Renal cortical epithelial cell (primary cell): ENCODE measurements at regions not wholly inside any gene's neighbourhood (a gene's known extent, or its start where the extent isn't known, plus 50 kb on each side); places are given as distances from the start of the nearest gene placed in this dataset.
A peak's percentile ranks its signal among the peaks of the same experiment; 100 is the strongest.

ENCODE experiments used
- DNase-seq: peaks from one replicate; pipeline ENCODE4 v3.0.0-alpha.2; 2011; ENCODE audit warnings: low read depth

- no peak for DNase-seq
These were observed 184.7 kb upstream of the PREP start for GRCh38 chr6:105587349-105588122.

GRCh38 chr6:105578179-105578707 lies 175.4 kb upstream of the PREP start:
- DNase-seq: no peak

DNA sequence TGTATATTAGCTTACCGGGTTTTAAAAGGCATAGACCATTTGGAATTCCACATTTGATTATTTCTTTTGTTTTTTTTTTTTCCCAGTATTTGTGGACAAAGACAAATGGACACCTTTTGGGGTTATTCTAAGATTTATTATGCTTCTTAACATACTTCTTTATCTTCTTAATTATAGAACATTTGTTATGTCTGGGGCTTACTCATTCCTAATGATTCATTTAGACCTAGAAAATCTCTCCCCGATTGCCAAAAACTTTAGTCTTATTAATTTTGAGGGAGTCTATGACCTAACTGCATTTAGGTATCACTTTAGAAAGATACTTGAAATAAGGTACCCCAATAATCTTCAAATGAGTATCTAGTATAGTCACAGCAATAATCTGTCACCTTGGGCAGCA lies 170.7 kb upstream of the PREP start:
- DNase-seq: no peak

GRCh38 chr6:105573138-105573537 lies 170.3 kb upstream of the PREP start:
- no peak for DNase-seq

- DNase-seq: no peak
These were observed 167.5 kb upstream of the PREP start for GRCh38 chr6:105570416-105570815.

- DNase-seq: no peak
These were observed 166.8 kb upstream of the PREP start for GRCh38 chr6:105569706-105570105.

DNA sequence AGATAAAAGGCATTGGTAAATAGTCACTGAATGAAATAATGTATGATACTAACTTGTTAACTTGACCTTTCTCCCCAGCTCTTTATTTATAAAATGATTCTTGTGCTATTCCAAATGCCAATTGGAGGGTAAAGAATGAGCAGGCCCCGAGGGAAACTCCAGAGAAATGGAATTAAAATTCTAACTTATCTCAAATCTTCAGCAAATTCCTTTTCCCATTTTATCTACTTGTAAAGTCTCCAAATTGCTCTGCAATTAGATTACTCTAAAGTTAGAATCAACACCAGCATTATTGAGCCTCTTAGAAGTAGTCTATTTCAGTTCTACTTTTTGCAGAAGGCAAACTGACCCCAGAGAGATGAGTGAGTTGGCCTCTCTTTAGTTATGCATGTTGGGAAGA lies 165.9 kb upstream of the PREP start:
- no peak for DNase-seq

GRCh38 chr6:105568142-105568541 lies 165.3 kb upstream of the PREP start:
- no peak for DNase-seq

DNA sequence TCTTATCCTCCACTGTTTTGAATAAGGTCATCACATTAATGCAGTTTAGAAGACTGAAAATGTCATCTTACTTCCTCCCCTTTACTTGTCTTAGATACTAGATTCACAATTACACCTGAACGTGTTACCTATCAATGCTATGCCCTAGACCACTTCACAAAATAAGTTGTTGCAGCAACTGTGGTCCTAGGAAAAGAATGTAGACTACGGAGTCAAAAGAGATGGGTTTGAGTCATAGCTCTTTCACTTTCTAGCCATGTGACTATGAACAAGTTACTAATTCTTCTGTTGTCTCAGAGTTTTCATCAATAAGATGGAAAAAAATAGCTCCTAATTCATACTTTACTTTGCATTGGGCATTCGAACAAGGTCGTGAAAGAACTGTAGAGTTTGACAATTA lies 164.3 kb upstream of the PREP start:
- no peak for DNase-seq

DNA sequence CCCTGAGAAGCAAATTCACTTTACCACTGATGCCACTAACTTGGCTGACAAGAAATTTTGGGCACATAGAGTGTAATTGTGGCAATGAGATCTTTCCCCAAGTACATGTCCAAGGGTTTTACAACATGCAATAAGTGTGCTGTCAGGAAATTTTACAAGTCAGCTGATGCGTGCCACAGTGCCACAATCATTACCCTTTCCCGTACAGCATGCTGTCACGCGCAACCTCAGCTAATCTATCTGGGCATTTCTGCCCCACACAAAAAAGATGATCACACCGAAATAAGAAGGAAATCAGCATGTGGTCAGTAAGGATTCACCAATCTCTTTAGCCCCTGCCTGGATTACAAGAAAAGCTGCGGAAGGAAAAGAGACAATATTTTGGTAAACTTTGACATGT lies 163.6 kb upstream of the PREP start:
- no peak for DNase-seq

DNA sequence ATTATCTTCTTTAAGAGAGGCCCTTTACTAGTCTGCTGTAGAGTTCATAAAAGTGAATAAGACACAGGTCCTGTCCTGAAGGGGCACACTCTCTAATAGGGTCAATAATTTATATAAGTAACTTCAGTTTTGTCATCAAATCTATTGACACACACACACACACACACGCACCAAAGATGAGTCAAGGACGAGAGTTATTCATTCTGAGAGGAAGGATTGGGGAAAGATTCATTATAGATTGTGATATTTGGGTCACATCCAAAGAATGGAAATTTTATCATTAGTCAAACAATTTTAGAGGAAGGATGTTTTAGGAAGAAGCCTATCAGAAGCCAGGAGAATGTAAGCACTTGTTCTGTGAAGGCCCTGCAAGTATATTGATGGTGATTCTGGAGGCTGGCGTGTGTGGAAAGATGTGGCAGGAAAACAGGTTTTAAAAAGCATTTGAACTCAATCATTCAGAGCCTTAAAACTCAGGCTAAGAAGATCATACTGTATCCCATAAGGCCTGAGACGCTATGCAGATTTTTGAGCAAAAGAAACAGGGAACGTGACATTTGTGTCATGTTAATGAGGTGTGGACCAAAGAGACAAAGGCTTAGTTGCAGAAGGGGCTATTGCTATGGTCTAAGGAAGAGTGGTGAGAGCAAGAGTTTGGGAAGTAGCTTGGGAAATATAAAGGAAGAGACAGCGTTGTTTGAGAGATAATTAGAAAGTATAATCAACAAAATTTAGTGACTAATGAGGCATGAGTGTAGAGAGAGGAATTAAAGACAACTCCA lies 161.4 kb upstream of the PREP start:
- no peak for DNase-seq

DNA sequence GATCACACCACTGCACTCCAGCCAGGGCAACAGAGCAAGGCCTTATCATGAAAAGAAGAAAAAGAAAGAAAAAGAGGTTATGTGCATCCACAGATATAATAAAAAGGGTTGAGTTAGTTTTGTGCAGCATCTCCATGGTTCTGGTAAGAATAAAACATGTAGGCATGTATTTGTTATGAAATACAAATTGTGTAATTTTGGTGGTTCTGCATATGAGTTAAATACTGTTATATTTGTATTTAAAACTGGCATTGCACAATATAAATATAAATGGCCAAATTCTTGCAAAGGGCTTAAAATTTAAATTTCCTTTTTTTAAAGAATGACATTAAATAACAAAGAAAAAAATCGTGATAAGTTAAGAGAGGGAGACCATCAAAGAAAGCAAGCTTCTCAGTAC lies 159.1 kb upstream of the PREP start:
- DNase-seq: no peak

DNA sequence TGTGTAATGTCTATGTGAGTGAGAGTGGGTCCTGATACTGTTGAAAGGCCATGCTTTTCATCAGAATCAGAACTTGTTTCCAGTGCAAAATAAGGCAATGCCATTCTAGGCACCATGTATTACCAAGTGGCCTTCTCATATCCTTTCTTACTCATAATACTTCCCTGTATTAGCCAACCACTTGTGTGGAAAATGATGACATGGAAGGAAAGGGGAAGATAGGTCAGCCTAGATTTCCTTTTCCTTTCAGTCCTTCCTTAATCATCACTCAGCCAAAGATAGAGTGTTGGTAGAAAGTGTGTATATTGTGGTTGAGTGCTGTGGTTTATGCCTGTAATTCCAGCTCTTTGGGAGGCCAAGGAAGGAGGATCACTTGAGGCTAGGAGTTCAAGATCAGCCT lies 158.6 kb upstream of the PREP start:
- no peak for DNase-seq

- DNase-seq: peak; percentile 24
These were observed 157.8 kb upstream of the PREP start for GRCh38 chr6:105560611-105561066.

- no peak for DNase-seq
These were observed 154.4 kb upstream of the PREP start for GRCh38 chr6:105557291-105557690.

- peak; percentile 75 for DNase-seq
These were observed 150.3 kb upstream of the PREP start for GRCh38 chr6:105553171-105553570.

DNA sequence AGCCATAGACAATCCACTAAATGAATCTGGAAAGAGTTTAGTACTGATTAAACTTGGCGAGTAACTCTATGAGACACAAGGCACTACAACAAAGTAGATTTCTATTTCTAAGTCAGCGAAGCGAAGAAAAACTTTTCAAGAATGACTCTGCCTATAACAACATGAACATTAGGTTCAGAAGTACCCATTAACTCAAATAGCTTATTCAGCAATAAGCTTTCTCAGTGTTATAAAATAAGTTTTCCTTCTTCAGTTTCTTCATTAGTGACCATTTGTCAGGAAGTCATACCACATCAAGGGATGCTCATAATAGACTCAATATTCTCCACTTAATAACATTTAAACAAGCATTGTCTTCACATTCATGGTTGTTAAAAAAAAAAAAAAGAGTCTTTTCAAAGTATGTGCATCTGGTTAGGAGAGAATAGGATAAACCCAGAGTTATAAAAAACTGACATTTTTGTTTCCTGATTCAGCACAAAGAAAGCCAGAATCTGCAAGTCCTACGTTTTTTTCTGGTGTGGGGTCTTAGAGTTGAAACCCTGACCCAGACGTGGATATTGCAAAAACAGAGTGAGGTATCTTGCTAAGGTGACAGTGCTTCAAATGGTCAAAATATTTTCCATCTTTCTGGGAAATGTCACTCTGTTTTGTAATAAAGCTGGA lies 148.2 kb upstream of the PREP start:
- peak; percentile 88 for DNase-seq

DNA sequence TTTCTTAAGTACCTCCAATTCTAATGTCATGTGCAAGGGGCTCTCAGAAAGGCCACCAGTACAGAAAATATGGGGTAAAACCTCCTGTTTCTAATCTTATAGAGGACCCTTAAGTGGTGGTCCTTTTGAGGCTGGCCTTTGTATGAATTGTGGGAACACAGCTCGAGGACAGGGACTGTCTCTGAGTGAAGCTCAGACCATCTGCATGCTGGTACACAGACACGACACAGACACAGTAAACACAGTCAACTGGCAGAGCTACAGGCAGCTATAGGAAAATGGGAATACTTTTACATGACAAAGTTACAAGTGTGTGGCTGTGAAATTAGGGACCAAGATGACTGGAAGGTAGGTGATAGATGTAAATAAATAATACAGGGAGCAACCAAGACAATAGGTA lies 143.9 kb upstream of the PREP start:
- DNase-seq: no peak

- DNase-seq: no peak
These were observed 143.3 kb upstream of the PREP start for GRCh38 chr6:105545947-105546731.

DNA sequence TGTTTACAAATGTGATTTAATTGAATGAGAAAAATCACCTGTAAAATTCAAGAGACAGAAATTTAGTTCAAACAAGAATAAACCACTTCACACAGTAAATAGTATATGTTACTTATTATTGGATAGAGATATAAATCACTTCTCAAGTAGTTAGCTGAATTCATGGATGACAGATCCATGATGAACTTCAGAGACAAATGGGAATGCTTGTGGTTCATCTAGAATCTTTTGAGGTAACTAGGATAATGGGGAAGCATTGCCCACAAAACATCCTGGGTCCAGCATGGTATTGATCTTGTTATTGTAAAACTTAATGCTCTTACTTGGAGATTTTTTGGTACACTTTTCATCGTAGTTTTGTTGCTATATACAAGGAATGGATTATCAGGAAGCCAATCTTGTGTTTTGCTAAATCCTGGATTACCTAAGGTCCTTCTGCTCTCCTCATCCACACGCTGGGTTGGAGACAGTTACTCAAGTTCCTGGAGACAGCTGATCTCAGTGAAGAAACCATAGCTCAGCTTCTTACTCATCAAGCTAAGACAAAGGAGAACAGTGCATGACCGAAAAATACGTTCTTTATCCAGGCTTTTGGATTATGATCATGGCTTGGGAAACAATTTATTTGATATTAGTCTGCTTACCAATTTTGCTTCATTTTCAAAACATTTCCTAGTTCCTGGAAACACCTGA lies 142.5 kb upstream of the PREP start:
- no peak for DNase-seq

DNA sequence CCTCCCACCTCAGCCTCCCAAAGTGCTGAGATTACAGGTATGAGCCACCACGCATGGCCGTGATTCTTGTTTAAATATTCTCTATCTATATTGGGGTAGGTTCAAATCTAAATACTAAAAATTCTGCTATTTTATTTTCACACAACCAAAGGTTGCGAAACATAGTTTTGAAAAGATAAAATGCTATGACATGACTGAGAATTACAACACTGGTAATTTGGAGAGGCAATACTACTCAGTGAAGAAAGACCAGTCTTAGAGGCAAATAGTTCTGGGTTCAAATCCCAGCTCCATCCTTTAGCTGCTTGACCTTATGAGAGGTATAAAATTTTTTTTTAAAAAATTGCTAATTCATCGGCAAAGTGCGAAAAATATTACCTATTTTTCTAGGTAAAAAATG lies 137.0 kb upstream of the PREP start:
- DNase-seq: no peak
